ENCODE measurements at regions not wholly inside any gene's neighbourhood (a gene's known extent, or its start where the extent isn't known, plus 50 kb on each side); places are given as distances from the start of the nearest gene placed in this dataset.

DNA sequence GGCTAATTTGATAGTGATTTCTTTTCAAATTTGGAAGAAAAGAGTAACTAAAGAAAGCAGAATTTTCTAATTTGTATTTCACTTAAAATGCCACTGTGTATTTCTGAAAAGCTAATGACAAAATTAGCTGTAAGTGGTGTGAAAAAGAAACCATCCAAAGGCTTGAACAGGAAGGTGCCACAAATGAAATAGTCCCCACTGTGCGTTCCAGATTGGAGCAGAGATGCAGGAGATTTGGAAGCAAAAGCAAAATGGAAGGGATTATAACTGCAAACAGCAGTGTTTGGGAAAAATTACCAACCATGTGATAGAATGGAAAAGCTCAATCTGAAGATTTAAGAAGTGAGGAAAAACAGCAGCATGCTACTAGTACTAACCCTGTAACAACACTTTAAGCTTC, 498.7 kb downstream of the SUCLG1 start:
- TF ChIP-seq EZH2phosphoT487 (IDR thresholded peaks at IDR 0.05; ENCODE audit: borderline replicate concordance, low read length) (no peak), CTCF (conservative IDR thresholded peaks at IDR 0.05; ENCODE audit: low read depth, low read length) (no peak)
